Lung (tissue), 11 donors: ENCODE measurements at regions not wholly inside any gene's neighbourhood (a gene's known extent, or its start where the extent isn't known, plus 50 kb on each side); places are given as distances from the start of the nearest gene placed in this dataset.

Experiments used
- ATAC-seq: fragments of 200-7000 bp; cut with Tn5 transposase; one replicate; pipeline ENCODE4 v1.9.1; 2020; ENCODE audit warnings: moderate number of reproducible peaks; ENCODE audit not compliant: insufficient read depth, low FRiP score
- DNase-seq, 3 donors: peaks; one replicate each; pipeline ENCODE4 v3.0.0-alpha.2; 2013 to 2017
- H3K27ac ChIP-seq, 2 donors: one replicate each; pipeline ENCODE4 v1.5.1; 2013; ENCODE audit warnings: mild to moderate bottlenecking in 2 of 2, moderate library complexity in 2 of 2, control low read depth in 1 of 2, inconsistent platforms in 1 of 2, low read depth in 1 of 2, low read length in 1 of 2
- H3K27me3 ChIP-seq, 3 donors: one replicate each; pipeline ENCODE4 v1.5.1; 2013; ENCODE audit warnings: low read length in 2 of 3; ENCODE audit not compliant: control insufficient read depth in 3 of 3, insufficient read depth in 3 of 3
- H3K36me3 ChIP-seq, 4 donors: one replicate each; pipeline ENCODE4 v1.5.1; 2013; ENCODE audit warnings: low read length in 4 of 4, mild to moderate bottlenecking in 1 of 4, moderate library complexity in 1 of 4; ENCODE audit not compliant: control insufficient read depth in 4 of 4, insufficient read depth in 4 of 4
- H3K4me1 ChIP-seq, 5 donors: one replicate each; pipeline ENCODE4 v1.5.1; 2013; ENCODE audit warnings: low read length in 5 of 5, mild to moderate bottlenecking in 2 of 5, moderate library complexity in 1 of 5; ENCODE audit not compliant: control insufficient read depth in 5 of 5, insufficient read depth in 5 of 5
- H3K4me3 ChIP-seq: one replicate; pipeline ENCODE4 v1.5.1; 2013; ENCODE audit warnings: mild to moderate bottlenecking, control low read depth, moderate library complexity
- H3K9ac ChIP-seq, 2 donors: one replicate each; pipeline ENCODE4 v1.5.1; 2013; ENCODE audit warnings: low read length in 2 of 2, control low read depth in 1 of 2; ENCODE audit not compliant: insufficient read depth in 1 of 2
- H3K9me3 ChIP-seq, 4 donors: one replicate each; pipeline ENCODE4 v1.5.1; 2013; ENCODE audit warnings: low read length in 3 of 4, mild to moderate bottlenecking in 1 of 4, moderate library complexity in 1 of 4; ENCODE audit not compliant: control insufficient read depth in 4 of 4, insufficient read depth in 3 of 4
- WGBS, 2 donors: extraction: QIAGEN DNeasy Blood & Tissue Kit; methylation state at CpG; one replicate each; pipeline ENCODE4 v1.1.7; 2013; 5-methylcytosine and 5-hydroxymethylcytosine counted together
- TF ChIP-seq, protein P1 (sequence below): IDR thresholded peaks from 2 replicates; pipeline ENCODE4 v1.5.1; 2012; ENCODE audit warnings: mild to moderate bottlenecking; ENCODE audit errors: control extremely low read depth, extremely low read depth
- donor health status: control.
- donor health status: control.
- donor health status: Bipolar disorder and iron deficiency.
- donor health status: healthy.
- donor health status: DM: yes; HTN: yes; CAD: no.

DNA sequence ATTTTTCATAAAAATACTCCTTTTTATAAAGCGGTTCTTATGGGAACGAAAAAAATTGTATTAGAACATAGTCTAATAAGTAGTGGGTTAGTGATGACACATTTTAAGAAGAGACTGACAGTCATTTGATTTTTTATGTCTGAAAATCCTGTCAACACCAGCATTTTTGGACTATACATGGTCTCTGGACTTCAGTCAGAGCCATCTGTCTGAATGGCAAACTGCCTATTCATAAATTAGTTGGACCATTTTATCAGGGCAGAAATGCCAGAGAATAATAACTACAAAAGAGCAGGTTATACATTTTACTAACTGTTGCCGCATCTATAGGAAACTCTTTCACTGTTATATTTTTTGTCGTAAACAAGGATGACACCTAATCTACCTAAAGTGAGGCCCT, 437.6 kb downstream of the ZNF804A start:
- TF ChIP-seq, protein P1, sequence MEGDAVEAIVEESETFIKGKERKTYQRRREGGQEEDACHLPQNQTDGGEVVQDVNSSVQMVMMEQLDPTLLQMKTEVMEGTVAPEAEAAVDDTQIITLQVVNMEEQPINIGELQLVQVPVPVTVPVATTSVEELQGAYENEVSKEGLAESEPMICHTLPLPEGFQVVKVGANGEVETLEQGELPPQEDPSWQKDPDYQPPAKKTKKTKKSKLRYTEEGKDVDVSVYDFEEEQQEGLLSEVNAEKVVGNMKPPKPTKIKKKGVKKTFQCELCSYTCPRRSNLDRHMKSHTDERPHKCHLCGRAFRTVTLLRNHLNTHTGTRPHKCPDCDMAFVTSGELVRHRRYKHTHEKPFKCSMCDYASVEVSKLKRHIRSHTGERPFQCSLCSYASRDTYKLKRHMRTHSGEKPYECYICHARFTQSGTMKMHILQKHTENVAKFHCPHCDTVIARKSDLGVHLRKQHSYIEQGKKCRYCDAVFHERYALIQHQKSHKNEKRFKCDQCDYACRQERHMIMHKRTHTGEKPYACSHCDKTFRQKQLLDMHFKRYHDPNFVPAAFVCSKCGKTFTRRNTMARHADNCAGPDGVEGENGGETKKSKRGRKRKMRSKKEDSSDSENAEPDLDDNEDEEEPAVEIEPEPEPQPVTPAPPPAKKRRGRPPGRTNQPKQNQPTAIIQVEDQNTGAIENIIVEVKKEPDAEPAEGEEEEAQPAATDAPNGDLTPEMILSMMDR, result no peak
- H3K27me3 ChIP-seq, result no peaks in the 10 kb centered on the region
- no peak for DNase-seq
- H3K4me3 ChIP-seq, result no peak overlapping the region
- H3K9me3 ChIP-seq, result no peaks in the 10 kb centered on the region
- no peaks in the 10 kb centered on the region for H3K4me1 ChIP-seq
- 88 to 95% methylated on average over 4 of the region's 4 CpGs for WGBS, 2 donors
- H3K36me3 ChIP-seq, result no peaks in the 10 kb centered on the region
- no peak overlapping the region for H3K9ac ChIP-seq
- no peak for ATAC-seq
- H3K27ac ChIP-seq, result no peak overlapping the region

DNA sequence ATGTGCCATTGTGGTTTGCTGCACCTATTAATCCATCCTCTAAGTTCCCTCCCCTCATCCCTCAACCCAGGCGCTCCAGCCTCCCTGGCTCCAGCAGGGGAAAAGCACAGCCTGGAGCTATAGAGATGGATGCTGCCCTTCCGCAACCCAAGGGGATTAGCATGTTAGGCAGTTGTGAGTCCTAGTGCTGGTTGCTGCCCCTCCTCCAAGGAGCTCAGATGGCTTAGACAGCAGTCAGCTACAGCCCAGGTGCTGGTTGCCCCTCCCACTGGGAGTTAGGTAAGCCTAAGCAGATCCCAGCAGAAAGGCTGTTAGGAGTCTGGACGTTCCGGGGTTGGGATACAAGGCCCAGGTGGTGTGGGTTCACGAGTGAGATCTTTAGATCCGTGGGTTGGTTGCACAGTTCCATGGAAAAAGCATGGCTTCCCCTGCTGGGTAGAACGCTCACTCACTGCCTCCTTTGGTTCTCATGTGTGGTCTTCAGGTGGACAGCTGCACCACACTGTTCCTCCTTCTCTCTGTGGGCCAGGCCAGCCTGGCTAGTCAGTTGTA, 446.1 kb downstream of the ZNF804A start:
- no peak overlapping the region for H3K9ac ChIP-seq
- TF ChIP-seq, protein P1, result no peak
- H3K27ac ChIP-seq, result no peak overlapping the region
- peaks cover 0 to 6% (median 1%) of the 10 kb centered on the region in 4 donors for H3K9me3 ChIP-seq
- H3K4me1 ChIP-seq, result no peaks in the 10 kb centered on the region
- 89 to 92% methylated on average over 7 of the region's 7 CpGs for WGBS, 2 donors
- H3K4me3 ChIP-seq, result no peak overlapping the region
- no peaks in the 10 kb centered on the region for H3K27me3 ChIP-seq
- DNase-seq (no peak), ATAC-seq (no peak)
- no peaks in the 10 kb centered on the region for H3K36me3 ChIP-seq

DNA sequence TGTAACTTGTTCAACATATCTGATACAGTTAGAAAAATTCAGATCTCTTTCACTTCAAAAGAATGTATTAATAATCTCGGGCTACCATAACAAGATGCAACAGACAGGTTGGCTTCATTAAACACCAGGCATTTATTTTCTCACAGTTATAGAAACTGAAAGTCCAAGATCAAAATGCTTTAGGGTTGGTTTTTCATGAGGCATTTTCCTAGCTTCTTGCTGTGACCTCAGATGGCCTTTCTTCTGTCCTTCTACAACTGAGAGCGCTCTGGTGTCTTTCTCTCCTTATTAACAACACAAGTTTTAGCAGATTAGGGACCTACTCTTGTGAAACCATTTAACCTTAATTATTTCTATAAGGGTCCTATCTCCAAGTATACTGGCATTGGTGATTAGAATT, 452.5 kb downstream of the ZNF804A start:
- no peak for ATAC-seq

GRCh38 chr2:185063761-185064160, 465.4 kb downstream of the ZNF804A start:
- Histone ChIP-seq H3K9me3 (no peaks in the 10 kb centered on the region), H3K36me3 (no peaks in the 10 kb centered on the region), H3K4me3 (no peak overlapping the region), H3K4me1 (no peaks in the 10 kb centered on the region), H3K9ac (no peak overlapping the region), H3K27ac (no peak overlapping the region), H3K27me3 (no peaks in the 10 kb centered on the region)
- ATAC-seq (no peak), DNase-seq (no peak)
- TF ChIP-seq, protein P1, result no peak
- 33 to 79% methylated on average over 1 of the region's 1 CpG for WGBS, 2 donors

More for the DNA sequence above, 452.5 kb downstream of the ZNF804A start:
- TF ChIP-seq, protein P1, result no peak
- Histone ChIP-seq H3K9me3 (no peaks in the 10 kb centered on the region), H3K27ac (no peak overlapping the region), H3K4me3 (no peak overlapping the region), H3K36me3 (no peaks in the 10 kb centered on the region), H3K4me1 (no peaks in the 10 kb centered on the region), H3K27me3 (no peaks in the 10 kb centered on the region), H3K9ac (no peak overlapping the region)
- DNase-seq, result no peak
- WGBS, 2 donors, result 86 to 93% methylated on average over 2 of the region's 2 CpGs
